GM19372 (cell line): ENCODE measurements at regions not wholly inside any gene's neighbourhood (a gene's known extent, or its start where the extent isn't known, plus 50 kb on each side); places are given as distances from the start of the nearest gene placed in this dataset.

Experiments used
- ATAC-seq: cut with Tn5 transposase; IDR thresholded peaks from one replicate; pipeline ENCODE4 v1.9.1; 2021; ENCODE audit warnings: mild to moderate bottlenecking, low read depth, moderate library complexity; ENCODE audit not compliant: unreplicated experiment

DNA sequence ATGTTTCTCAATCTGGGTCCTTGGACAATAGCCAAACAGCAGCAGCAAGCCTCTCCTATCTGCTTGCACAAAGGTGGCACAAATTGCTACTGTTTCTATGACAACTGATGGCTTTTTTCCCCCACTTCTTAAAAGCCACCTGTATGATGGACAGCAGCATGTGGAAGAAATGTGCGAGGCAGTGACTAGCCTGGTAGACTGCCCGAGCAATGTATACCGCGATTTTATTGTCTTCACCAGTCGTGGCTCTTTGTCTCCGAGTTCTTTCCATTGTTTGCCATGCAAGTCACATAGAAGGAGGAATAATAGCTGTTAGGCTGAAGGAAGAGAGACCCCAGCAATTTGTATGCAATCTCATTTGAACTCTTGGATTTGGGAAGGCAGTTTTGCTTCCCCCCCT is 79.4 kb downstream of the S1PR1 start:
- ATAC-seq: no peak

DNA sequence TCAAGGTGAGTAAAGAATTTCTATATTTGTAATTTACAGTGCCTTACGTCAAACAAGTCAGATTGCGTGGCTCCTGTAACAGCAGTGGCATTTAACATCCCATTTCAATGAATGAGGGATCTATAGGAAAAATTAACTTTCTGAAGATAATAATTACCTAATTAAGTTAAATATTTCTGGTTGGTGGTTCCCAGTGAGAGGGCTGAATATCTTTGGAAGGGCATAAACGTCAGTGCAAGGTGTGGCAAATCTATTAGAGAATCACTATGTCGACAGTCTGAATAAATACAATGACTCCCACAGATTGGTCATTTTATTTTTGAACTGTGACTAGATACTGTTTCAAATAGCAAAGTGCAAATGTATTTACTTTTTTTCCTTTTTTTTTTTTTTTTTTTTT is 80.0 kb downstream of the S1PR1 start:
- no peak for ATAC-seq

DNA sequence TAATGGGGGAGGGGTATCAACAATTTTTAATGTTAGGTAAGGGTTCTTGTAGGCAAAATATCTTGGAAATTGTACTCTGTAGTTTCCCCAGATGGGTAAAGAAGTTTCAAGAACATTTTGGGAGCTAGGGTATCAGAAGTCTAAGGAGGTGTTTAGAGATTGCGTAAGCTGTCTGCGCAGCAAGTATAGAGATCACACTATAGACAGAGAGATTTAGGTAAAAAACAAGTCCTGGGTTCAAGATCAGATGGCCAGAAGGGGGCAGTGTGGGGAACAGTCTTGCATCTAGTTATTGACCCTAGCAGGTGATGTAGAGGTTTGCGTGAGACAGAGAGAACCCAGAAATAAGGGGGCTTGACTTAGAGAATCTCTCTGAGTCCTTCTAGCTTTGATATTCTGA is 80.8 kb downstream of the S1PR1 start:
- no peak for ATAC-seq

DNA sequence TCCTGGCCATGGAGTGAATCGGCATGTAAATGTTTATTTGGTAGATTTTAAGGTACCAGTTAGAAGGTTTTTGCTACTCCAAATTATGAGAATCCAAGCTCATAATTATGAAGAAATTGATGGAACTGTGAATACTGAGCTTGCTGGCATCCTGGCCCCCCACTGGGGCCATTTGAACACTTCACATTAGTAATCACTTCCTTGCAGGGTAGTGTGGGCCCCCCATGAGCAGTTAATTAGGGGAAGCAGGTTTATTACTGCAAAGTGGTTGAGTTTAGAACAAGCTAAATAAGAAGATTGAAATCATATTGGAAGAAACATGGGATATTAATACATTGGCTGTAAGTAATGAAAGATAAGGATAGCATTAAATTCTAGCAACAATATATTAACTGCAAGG is 86.7 kb downstream of the S1PR1 start:
- ATAC-seq: no peak

DNA sequence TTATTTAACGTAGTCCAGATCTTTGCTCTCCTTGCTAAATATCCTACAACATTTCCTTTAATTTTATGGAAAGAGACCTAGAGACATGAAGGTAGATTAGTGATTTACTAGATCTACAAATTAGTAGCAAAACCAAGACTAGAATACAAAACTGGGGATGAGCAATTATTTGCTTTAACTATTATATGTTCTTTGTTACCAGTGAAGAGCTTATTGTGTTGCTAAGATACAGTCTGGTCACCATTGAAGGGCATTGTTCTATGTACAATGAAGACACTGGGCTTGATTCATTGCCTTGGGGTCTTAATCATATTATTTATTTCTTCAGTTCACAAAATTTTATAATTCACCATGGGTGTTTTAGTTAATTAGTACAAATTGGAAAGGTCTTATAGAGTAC is 88.3 kb downstream of the S1PR1 start:
- no peak for ATAC-seq

DNA sequence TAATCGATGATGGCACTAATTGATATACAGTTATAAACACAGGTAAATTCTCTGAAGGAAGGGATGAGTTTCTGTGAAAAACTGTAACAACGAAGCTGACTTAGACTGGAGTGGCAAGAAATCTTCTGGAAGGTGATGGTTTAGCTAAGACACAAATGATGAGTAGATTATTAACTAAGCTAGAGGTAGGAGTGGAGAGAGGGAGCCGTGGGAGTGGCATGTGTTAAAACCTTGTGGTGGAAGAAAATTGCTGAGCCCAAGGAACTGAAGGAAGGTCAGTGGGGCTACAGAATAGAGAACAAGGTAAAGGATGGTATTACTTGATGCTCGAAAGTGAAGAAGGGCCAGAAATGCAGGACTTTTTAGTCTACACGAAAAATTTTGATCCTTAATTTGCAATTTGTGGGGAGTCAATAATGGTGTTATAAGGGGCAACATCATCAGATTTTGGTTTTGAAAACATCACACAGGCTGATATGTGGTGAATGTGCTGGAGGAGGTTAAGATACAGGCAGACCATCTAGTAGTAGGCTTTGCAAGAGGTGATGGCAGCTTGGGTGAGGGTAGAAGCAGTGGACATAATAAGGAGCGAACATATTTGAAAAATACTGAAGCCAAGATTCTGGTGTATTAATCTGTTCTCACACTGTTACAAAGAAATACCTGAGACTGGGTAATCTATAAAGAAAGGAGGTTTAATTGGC is 93.8 kb downstream of the S1PR1 start:
- ATAC-seq: no peak

DNA sequence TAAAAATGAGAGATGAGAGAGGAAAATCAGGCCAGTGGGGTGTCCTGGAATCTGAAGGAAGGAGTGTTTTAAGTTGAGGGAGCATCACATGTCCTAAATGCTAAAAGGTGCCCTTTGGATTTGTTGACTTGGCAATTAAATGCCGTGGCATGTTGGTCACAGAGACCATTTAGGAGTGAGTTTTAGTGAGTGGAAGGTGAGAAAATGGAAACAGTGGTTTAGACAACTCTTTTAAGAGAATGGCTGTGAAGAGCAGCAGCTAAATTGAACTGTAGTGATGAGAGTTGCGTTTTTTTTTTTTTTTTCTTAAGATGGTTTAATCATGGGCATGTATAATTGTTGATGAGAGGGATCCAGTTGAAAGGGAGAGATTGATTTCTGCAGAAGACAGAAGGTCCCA is 95.0 kb downstream of the S1PR1 start:
- ATAC-seq: no peak

DNA sequence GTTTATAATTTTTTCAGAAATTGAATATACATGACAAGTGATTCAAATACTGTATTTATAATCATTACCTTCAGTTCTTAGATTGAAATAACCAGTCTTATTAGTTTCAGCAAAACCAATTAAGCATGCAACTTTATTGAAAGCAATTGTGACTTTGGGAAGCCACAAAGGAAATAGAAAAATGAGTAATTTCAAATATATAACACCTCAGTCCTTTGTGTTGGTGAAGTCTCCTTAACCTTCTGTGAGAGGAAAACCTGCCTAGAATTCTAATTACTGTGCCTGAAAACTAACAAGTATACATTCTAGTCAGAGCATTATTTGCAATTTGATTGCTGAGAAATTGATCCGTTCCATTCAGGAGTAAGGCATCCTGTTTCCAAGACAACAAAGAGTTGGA is 95.8 kb downstream of the S1PR1 start:
- no peak for ATAC-seq

DNA sequence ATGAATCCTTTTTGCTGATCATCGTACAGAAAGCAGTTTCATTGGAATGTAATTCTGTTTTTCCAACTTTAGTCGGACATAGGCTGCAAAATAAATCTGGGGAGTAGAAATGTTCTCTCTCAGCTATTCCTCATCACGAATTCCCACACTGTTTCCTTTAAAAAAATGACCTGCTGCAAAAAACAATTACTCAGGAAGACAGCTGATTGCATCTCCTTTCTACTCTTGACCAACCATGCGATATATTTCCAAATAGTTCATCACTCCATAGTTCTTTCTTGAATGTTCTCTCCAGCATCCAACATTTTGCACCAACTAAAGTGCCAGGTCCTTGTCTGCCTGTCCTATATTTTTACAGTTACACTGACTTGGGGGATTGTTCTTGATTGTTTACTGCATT is 96.4 kb downstream of the S1PR1 start:
- no peak for ATAC-seq

DNA sequence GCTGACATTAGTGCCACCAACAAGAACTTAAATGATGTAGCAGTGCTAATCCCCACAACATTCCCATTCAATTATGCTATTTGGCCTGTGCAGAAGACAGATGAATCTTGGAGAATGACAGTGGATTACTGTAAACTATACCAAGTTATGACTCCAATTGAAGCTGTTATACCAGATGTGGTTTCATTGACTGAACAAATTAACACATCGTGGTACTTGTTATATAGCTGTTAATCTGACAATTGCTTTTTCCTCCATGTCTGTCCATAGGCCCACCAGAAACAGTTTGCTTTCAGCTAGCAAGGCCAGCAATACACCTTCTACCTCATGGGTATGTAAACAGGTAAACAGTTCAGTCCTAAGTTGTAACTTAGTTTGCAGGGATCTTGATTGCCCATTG is 101.1 kb downstream of the S1PR1 start:
- no peak for ATAC-seq

DNA sequence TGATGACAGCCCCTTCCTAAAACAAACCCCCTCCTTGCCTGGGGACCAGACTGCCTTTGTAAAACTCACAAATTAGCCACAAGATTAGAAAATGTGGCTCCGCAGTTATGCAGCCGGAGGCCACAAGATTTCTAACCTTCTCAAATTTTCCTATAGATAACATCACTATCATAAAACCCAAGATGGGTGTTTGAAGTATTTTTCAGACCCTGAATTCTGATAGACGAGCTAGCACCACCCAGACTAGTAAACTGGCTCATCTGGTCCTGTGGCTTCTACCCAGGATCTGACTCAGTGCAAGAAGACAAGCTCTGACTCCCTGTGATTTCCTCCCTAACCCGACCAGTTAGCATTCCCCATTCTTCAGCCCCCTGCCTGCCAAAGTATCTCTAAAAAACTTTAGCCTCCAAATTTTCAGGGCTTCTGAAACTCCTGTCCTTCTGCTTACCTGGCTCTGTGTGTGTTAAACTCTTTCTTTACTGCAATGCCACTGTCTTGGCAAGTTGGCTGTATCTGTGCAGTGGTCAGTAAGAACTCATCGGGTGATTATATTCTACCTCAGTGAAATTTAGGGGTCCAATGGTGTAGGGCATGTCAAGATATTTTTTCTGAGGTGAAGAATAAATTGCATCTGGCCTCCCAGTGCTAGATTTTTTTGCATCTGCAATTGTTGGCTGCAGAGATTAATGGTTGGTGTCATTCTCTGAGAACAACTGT is 102.1 kb downstream of the S1PR1 start:
- ATAC-seq: no peak

DNA sequence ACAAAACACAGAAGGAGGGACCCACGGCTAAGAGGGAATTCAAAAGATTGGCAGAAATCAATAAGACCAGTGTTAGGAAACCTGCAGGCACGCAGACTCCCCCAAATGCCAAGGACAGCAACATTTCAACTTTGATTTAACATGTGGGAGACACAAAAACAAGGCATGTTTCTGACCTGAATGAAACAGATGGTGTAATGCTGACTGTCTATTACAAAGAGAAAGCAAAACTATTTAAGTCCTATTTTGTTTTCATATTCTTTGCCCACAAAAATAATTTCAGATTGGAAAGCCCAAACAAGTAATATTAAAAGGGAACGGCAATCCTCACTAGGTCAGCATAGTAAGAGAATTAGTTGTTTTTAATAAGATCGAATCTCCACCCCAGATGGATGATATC is 107.9 kb downstream of the S1PR1 start:
- ATAC-seq: no peak

DNA sequence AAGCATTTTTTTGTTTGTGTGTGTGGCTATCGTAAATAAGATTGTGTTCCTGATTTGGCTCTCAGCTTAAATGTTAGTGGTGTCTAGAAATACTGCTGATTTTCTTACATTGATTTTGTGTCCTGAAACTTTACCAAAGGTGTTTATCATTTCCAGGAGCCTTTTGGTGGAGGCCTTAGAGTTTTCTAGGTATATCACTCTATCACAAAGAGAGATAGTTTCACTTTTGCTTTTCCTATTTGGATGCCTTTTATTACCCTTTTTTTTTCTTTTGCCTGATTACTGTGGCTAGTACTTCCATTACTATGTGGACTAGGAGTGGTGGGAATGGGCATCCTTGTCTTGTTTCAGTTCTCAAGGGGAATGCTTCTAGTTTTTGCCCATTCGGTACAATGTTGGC is 109.6 kb downstream of the S1PR1 start:
- ATAC-seq: no peak

DNA sequence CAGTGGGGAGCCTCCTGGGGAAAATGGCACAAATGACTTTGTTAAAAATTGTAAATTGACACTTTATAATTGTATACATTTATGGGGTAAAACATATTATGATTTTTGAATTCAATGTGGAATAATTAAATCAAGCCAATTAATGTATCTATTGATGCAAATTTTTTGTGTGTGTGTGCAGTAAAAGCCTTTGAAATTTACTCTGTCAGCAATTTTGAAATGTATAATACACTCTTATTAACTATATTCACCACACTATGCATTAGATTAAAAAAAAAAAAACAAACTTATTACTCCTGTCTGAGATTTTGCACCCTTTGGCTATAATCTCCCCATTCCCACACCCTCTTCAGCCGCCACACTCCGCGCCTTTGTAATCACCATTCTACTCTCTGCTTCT is 119.2 kb downstream of the S1PR1 start:
- ATAC-seq: no peak

DNA sequence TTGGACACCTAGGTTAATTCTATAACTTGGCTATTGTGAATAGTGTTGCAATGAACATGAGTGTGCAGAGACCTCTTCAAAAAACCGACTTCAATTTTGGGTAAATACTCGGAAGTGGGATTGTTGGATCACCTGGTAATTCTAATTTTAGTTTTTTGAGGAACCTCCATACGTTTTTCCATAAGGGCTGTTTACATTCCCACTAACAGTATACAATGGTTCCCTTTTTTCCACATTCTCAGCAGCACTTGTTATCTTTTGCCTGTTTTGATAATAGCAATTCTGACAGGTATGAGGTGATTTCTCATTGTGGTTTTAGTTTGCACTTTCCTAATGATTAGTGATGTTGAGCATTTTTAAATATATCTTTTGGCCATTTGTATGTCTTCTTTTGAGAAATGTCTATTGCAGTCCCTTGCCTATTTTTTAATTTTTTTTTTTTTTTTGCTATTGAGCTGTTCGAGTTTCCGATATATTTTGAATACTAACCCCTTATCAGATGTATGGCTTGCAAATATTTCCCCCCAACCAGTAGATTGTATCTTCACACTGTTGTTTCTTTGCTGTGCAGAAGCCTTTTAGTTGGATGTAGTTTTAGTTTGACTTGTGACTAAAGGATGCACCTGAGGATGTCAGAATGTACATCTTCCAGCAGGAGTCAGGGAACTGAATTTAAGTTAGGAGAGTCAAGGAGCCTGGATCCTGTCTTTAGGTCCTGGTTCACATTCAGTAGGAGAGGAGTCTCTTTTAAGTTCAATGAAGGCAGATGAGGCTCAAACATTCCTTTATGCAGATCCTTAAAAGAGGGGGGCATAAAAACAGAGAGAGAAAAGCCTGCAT is 120.0 kb downstream of the S1PR1 start:
- peak; percentile 17 for ATAC-seq

DNA sequence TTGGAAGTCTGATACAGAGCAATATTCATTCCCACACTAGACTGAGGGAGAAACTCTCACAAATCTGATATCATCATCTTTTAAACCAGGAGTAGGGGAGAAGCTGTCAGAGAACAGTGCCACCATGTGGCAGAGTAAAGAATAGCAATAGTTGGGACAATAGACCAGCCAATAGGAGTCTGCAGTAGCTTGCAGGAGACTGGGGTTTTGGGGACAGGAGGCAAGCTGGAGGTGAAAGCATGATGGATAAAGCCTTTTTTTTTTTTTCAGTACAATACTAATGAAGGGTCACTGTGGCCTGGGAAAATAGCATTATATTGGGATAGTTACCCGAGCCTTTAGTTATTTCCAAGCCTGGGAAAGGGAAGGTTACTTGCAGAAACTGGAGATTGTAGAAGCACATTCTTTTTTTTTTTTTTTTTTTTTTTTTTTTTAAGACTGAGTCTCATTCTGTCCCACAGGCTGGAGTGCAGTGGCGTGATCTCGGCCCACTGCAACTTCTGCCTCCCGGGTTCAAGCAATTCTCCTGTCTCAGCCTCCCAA is 120.7 kb downstream of the S1PR1 start:
- ATAC-seq: peak; percentile 98

DNA sequence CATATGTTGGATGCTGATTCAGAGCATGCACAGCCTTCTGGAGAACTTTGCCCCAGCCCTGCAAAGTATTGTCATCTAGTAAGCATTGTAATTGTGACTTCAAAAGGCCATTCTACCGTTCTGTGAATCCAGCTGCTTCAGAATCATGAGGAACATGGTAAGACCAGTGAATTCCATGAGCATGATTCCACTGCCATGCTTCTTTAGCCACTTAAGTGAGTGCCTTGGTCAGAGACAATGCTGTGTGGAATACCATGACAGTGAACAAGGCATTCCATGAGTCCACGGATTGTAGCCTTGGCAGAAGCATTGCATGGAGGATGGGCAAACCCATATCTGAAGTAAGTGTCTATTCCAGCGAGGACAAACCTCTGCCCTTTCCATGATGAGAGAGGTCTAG is 123.7 kb downstream of the S1PR1 start:
- no peak for ATAC-seq

DNA sequence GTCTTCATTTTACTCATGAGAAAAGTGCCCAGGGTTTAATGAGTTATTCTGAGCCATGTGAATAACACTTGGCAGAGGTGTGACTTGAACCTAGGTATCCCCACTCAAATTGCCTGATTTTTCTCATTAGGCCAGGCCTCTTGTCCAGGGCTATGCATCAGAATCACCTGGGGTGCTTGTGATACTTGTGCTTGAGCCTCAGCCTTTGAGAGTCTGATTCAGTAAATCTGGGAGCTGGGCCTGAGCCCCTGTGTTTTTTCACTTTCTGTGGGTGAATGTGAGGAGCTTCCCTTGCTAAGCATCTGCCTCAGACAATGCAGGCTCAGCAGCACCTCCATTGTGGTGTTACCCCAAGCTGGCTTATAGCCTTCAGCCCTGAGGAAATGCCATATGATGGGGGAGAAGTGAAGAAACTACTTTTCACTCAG is 127.1 kb downstream of the S1PR1 start:
- no peak for ATAC-seq

DNA sequence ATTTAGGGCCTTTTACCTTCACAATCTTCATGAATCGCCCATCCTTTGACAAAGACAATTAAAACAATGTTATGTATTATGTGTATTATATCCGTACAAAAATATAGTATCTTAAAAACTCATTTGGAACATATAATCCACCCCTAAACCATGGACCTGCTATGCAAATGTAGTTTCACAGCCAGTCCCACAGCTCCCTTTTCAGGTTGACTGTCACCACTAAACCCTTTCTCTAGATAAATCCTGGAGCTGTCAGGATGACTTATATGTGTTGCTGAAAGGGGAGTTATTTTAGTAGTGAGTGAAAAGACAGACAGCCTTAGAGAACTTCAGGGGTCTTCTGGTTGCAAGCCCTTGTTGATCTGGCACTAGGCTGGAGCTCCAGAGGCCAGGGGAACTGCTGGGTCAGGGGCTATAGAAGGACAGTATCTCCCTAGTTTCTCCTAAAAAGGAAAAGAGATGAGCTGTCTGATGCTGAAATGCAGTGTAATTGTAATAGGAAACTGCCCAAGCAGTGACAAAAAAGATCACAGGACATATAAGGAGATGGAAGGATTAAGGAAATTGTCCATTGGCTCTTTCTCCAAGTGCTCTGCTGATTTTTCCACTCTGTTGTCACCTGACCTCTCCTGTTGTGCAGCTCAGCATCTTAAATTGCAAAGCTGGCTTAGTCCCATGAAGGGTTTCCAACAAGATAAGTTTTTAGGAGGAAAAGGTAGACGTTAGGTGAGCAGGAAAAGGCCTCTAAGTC is 127.7 kb downstream of the S1PR1 start:
- ATAC-seq: no peak

DNA sequence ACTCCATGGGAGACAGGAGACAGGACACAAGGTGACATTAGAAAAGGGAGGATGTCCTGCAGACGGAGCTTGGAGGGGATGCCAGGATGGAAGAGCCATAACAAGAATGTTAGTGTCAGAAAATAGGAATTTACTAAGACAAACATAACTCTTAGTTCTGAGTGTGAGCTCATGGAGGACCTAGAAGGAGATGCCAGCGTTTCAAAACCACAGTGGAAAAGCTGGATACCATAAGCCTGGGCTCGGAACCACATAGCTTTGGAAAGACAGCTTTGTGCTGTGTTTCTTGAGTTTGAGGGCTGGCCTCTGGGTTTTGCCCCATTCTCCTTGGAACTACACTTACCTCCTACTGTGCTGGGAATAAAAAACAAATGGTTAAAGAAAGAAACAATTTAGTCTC is 128.4 kb downstream of the S1PR1 start:
- ATAC-seq: no peak

DNA sequence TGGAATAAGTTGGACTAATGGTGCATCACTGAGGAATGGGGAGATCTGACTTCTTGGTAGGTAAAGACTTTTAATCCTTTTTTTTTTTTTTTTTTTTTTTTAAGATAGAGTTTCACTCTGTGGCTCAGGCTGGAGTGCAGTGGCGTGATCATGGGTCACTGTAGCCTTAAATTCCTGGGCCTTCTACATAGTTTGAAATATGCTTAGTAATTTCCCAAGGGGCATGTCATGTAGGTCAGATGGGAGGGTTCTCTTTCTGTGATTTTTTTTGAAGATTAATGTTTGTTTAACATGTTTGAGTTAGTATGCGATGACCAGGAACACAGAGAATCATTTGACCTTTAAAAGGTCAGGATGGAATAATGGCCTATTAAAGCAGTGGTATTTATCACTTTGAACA is 129.1 kb downstream of the S1PR1 start:
- ATAC-seq: no peak
